A549 (cell line): ENCODE measurements at regions not wholly inside any gene's neighbourhood (a gene's known extent, or its start where the extent isn't known, plus 50 kb on each side); places are given as distances from the start of the nearest gene placed in this dataset.

Experiments
- ATAC-seq, 2 experiments: fragments of 200-7000 bp in 1 of 2; fragments of >200 bp in 1 of 2; cut with Nextera tagmentation in 1 of 2; cut with Tn5 transposase in 1 of 2; 3 replicates each; pipeline versions ENCODE4 v1.8.0 to v1.9.1; 2018 to 2020; ENCODE audit warnings: mild to moderate bottlenecking in 1 of 2, moderate library complexity in 1 of 2
- CTCF ChIA-PET: fragments of 300-600 bp; sonication (Branson Sonifier 250); formaldehyde crosslinking; extraction: SDS; loops from one replicate; lab custom pipeline; 2021; ENCODE audit warnings: antibody characterized with exemption, inconsistent platforms; lab: Yijun Ruan, JAX
- POLR2A ChIA-PET: fragments of 350-600 bp; formaldehyde crosslinking; extraction: SDS; loops from one replicate; lab custom pipeline; 2021; ENCODE audit warnings: antibody characterized with exemption, inconsistent platforms; lab: Yijun Ruan, JAX
- DNase-seq, 2 experiments: peaks; one replicate each; pipeline versions ENCODE4 v3.0.0 to v3.0.0-alpha.2; 2011 to 2016; ENCODE audit warnings: low read depth in 1 of 2, low spot score in 1 of 2
- FAIRE-seq: peaks from 2 replicates; lab custom pipeline; 2011; peaks lifted over from hg19 to GRCh38; lab: Jason Lieb, UNC
- H3K27ac ChIP-seq, 2 experiments: fragments of >200 bp; sonication (Bioruptor Twin); formaldehyde crosslinking; 3 replicates each; pipeline ENCODE4 v1.5.1; 2016 to 2017
- H3K4me1 ChIP-seq: fragments of >200 bp; sonication (Bioruptor Twin); formaldehyde crosslinking; 3 replicates; pipeline ENCODE4 v1.6.1; 2016
- H3K4me2 ChIP-seq: fragments of >200 bp; sonication (Bioruptor Twin); formaldehyde crosslinking; 3 replicates; pipeline ENCODE4 v1.6.1; 2016
- H3K4me3 ChIP-seq: fragments of >200 bp; sonication (Bioruptor Twin); formaldehyde crosslinking; 3 replicates; pipeline ENCODE4 v1.5.1; 2016
- H3K9me3 ChIP-seq: fragments of >200 bp; sonication (Bioruptor Twin); formaldehyde crosslinking; 3 replicates; pipeline ENCODE4 v1.6.1; 2016
- CBX8 ChIP-seq: fragments of 200-600 bp; sonication (generic); IDR thresholded peaks from 2 replicates; pipeline ENCODE4 v1.6.1; 2016
- CHD2 ChIP-seq: fragments of 150-350 bp; IDR thresholded peaks from 2 replicates; pipeline ENCODE4 v1.6.1; 2014; ENCODE audit warnings: low read length; ENCODE audit not compliant: partially characterized antibody
- CTCF ChIP-seq: fragments of >200 bp; sonication (Bioruptor Twin); formaldehyde crosslinking; IDR thresholded peaks from 3 replicates; pipeline ENCODE4 v1.5.1; 2016
- E2F6 ChIP-seq: IDR thresholded peaks from 2 replicates; pipeline ENCODE4 v1.6.1; 2012; ENCODE audit warnings: low read depth, borderline replicate concordance
- EHMT2 ChIP-seq: fragments of 200-600 bp; sonication (generic); IDR thresholded peaks from 2 replicates; pipeline ENCODE4 v1.6.1; 2016; ENCODE audit warnings: antibody characterized with exemption, low read depth, mild to moderate bottlenecking, moderate library complexity
- ELK1 ChIP-seq: fragments of 150-350 bp; IDR thresholded peaks from 2 replicates; pipeline ENCODE4 v1.6.1; 2014; ENCODE audit warnings: low read depth, mild to moderate bottlenecking, low read length
- FOSB ChIP-seq: fragments of 250-450 bp; sonication (Bioruptor Pico); IDR thresholded peaks from 2 replicates; pipeline ENCODE4 v1.5.0; 2020; ENCODE audit warnings: mild to moderate bottlenecking, moderate library complexity
- FOXS1 ChIP-seq: fragments of 250-450 bp; sonication (Bioruptor Pico); IDR thresholded peaks from 2 replicates; pipeline ENCODE4 v1.5.0; 2020; ENCODE audit warnings: mild to moderate bottlenecking, moderate library complexity
- HEYL ChIP-seq: fragments of 250-450 bp; sonication (Bioruptor Pico); IDR thresholded peaks from 2 replicates; pipeline ENCODE4 v1.8.0; 2021; ENCODE audit warnings: mild to moderate bottlenecking, moderate library complexity
- HOXA7 ChIP-seq: fragments of 250-450 bp; sonication (Bioruptor Pico); IDR thresholded peaks from 2 replicates; pipeline ENCODE4 v1.5.0; 2020; ENCODE audit warnings: mild to moderate bottlenecking, moderate library complexity
- JUNB ChIP-seq: fragments of >200 bp; sonication (Bioruptor Twin); formaldehyde crosslinking; IDR thresholded peaks from 2 replicates; pipeline ENCODE4 v1.6.1; 2016
- KDM1A ChIP-seq: fragments of 200-600 bp; sonication (generic); IDR thresholded peaks from 2 replicates; pipeline ENCODE4 v1.6.1; 2016; ENCODE audit warnings: low read depth, mild to moderate bottlenecking
- MAFK ChIP-seq: fragments of 450-650 bp; IDR thresholded peaks from 2 replicates; pipeline ENCODE4 v1.6.1; 2014; ENCODE audit not compliant: partially characterized antibody
- MAX ChIP-seq: IDR thresholded peaks from 2 replicates; pipeline ENCODE4 v1.6.1; 2012
- NFE2L2 ChIP-seq: fragments of 150-350 bp; conservative IDR thresholded peaks from 2 replicates; pipeline ENCODE4 v1.6.1; 2014; ENCODE audit warnings: low read length
- NPAS2 ChIP-seq: fragments of 250-450 bp; sonication (Bioruptor Pico); IDR thresholded peaks from 2 replicates; pipeline ENCODE4 v1.8.0; 2022; ENCODE audit warnings: mild to moderate bottlenecking, moderate library complexity, borderline replicate concordance
- POLR2A ChIP-seq: IDR thresholded peaks from 2 replicates; pipeline ENCODE4 v1.6.1; 2012; ENCODE audit warnings: mild to moderate bottlenecking, low read length
- POLR2AphosphoS2 ChIP-seq: conservative IDR thresholded peaks from 2 replicates; pipeline ENCODE4 v1.6.1; 2012; ENCODE audit warnings: low read length, improper control_type of control experiment, inconsistent platforms
- RAD21 ChIP-seq, 2 experiments: fragments of >200 bp in 1 of 2; sonication (Bioruptor Twin) in 1 of 2; formaldehyde crosslinking in 1 of 2; IDR thresholded peaks in 1 of 2; conservative IDR thresholded peaks in 1 of 2; 2 replicates in 1 of 2; 3 replicates in 1 of 2; pipeline ENCODE4 v1.6.1; 2012 to 2018; ENCODE audit warnings: inconsistent platforms in 1 of 2
- RNF2 ChIP-seq: fragments of 200-600 bp; sonication (generic); IDR thresholded peaks from 2 replicates; pipeline ENCODE4 v1.6.1; 2016; ENCODE audit warnings: low read depth, mild to moderate bottlenecking, antibody characterized with exemption, moderate library complexity, borderline replicate concordance
- SMC3 ChIP-seq: fragments of >200 bp; sonication (Bioruptor Twin); formaldehyde crosslinking; IDR thresholded peaks from 3 replicates; pipeline ENCODE4 v1.6.1; 2018; ENCODE audit warnings: inconsistent platforms
- ZC3H11A ChIP-seq: fragments of 450-650 bp; IDR thresholded peaks from 2 replicates; pipeline ENCODE4 v1.6.1; 2014; ENCODE audit warnings: antibody characterized with exemption, mild to moderate bottlenecking
- WGBS: methylation state at CpG from one replicate; pipeline ENCODE4 v1.1.6; 2017; ENCODE audit errors: missing lambda C conversion rate; 5-methylcytosine and 5-hydroxymethylcytosine counted together
- TF ChIP-seq, protein P1 (sequence below): IDR thresholded peaks from 2 replicates; pipeline ENCODE4 v1.6.1; 2012

- no peaks in the 10 kb centered on the region for H3K9me3 ChIP-seq
- 57% methylated on average over 2 of the region's 2 CpGs for WGBS
- CTCF ChIA-PET = no interaction called here
- ATAC-seq (no peak), FAIRE-seq (no peak), DNase-seq (no peak)
- H3K4me1 ChIP-seq = peaks cover 14% of the 10 kb centered on the region; the same call in 2 of the 3 replicates
- no peak overlapping the region for H3K27ac ChIP-seq
- POLR2A ChIA-PET = no interaction called here
- H3K4me3 ChIP-seq = no peak overlapping the region
- H3K4me2 ChIP-seq = no peak overlapping the region
- TF ChIP-seq CBX8 (no peak), CHD2 (no peak), POLR2A (no peak), HOXA7 (CRISPR knock-in tag) (no peak), FOSB (CRISPR knock-in tag) (no peak), POLR2AphosphoS2 (no peak), RAD21 (conservative IDR thresholded peaks at IDR 0.05 in 1 of 2, IDR thresholded peaks at IDR 0.05 in 1 of 2) (no peak), MAFK (no peak)
Measured at GRCh38 chr5:101917166-101917565, 378.9 kb downstream of the SLCO4C1 start.

DNA sequence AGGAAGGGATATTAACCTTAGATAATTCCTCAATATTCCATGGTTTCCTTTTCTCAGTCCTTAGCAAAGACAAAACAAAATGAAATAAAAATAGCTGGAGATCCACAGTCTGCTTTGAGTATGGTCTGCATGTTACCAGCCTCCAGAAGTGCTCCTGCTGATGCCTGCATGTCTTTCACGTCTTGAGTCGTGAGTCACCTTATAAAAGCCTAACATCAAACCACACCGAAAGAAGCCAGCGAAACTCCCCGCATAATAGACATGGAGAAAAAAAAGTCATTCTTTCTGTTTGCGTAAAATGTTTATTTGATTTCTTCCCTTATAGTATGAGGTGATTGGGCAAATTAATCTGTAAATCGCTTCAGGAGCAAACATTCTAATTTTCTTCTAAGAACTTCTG, 380.5 kb downstream of the SLCO4C1 start:
- no peak overlapping the region for H3K27ac ChIP-seq
- H3K9me3 ChIP-seq = no peaks in the 10 kb centered on the region
- no peak for FAIRE-seq
- H3K4me3 ChIP-seq = 0 out of 3 replicates have a peak overlapping the region, but pooled peaks have one; percentile 13
- ChIA-PET CTCF (no interaction called here), POLR2A (no interaction called here)
- TF ChIP-seq MAX (no peak), JUNB (peak; percentile 21; the same call in 1 of the 2 replicates), ZC3H11A (no peak)
- TF ChIP-seq, all 56 proteins: peak for 1
- 7% methylated on average over 7 of the region's 7 CpGs for WGBS
- DNase-seq (peak; percentile 1 to 48), ATAC-seq (peak in 1 of 2 experiments; percentile 75; a peak in 3 of 6 replicates)
- peak overlapping the region; percentile 51 for H3K4me2 ChIP-seq
- H3K4me1 ChIP-seq = peaks cover 14% of the 10 kb centered on the region; the same call in 2 of the 3 replicates

- Histone ChIP-seq H3K27ac (no peak overlapping the region), H3K4me1 (no peaks in the 10 kb centered on the region), H3K9me3 (no peaks in the 10 kb centered on the region), H3K4me3 (no peak overlapping the region), H3K4me2 (no peak overlapping the region)
- FAIRE-seq = no peak
- no peak for TF ChIP-seq RAD21 (conservative IDR thresholded peaks at IDR 0.05 in 1 of 2, IDR thresholded peaks at IDR 0.05 in 1 of 2)
- TF ChIP-seq HEYL (CRISPR knock-in tag) = no peak
- no peak for TF ChIP-seq RNF2
- no peak for TF ChIP-seq CTCF
- TF ChIP-seq POLR2AphosphoS2 = no peak
- no peak for TF ChIP-seq KDM1A
- TF ChIP-seq NFE2L2 = no peak
- no peak for TF ChIP-seq E2F6
- TF ChIP-seq FOXS1 (CRISPR knock-in tag) = no peak
- no peak for TF ChIP-seq NPAS2 (CRISPR knock-in tag)
- TF ChIP-seq EHMT2 = no peak
- no peak for TF ChIP-seq ZC3H11A
- TF ChIP-seq, protein P1, sequence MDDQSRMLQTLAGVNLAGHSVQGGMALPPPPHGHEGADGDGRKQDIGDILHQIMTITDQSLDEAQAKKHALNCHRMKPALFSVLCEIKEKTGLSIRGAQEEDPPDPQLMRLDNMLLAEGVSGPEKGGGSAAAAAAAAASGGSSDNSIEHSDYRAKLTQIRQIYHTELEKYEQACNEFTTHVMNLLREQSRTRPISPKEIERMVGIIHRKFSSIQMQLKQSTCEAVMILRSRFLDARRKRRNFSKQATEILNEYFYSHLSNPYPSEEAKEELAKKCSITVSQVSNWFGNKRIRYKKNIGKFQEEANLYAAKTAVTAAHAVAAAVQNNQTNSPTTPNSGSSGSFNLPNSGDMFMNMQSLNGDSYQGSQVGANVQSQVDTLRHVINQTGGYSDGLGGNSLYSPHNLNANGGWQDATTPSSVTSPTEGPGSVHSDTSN = no peak
- TF ChIP-seq SMC3 = no peak
- no peak for TF ChIP-seq ELK1
- TF ChIP-seq JUNB = no peak
- TF ChIP-seq CBX8 = no peak
- no peak for DNase-seq
- POLR2A ChIA-PET = no interaction called here
- ATAC-seq = no peak
- CTCF ChIA-PET = no interaction called here
- 0% methylated on average over 1 of the region's 1 CpG for WGBS
Measured at GRCh38 chr5:101904736-101905135, 391.3 kb downstream of the SLCO4C1 start.
